GM12878 (cell line): ENCODE measurements at regions not wholly inside any gene's neighbourhood (a gene's known extent, or its start where the extent isn't known, plus 50 kb on each side); places are given as distances from the start of the nearest gene placed in this dataset.

ENCODE experiments used
- BCL11A ChIP-seq: IDR thresholded peaks from 2 replicates; pipeline ENCODE4 v1.6.1; 2011; ENCODE audit warnings: low read depth, low read length
- BHLHE40 ChIP-seq, 2 experiments: fragments of 450-650 bp in 1 of 2; IDR thresholded peaks; 2 replicates each; pipeline ENCODE4 v1.6.1; 2011 to 2017; ENCODE audit warnings: low read depth in 2 of 2, borderline replicate concordance in 1 of 2, improper control_type of control experiment in 1 of 2, low read length in 1 of 2, mild to moderate bottlenecking in 1 of 2
- CBX5 ChIP-seq: sonication (generic); IDR thresholded peaks from 2 replicates; pipeline ENCODE4 v1.6.1; 2016; ENCODE audit warnings: low read depth, moderate library complexity, mild to moderate bottlenecking, inconsistent platforms
- MTA2 ChIP-seq: fragments of 450-650 bp; IDR thresholded peaks from 2 replicates; pipeline ENCODE4 v1.6.1; 2016; ENCODE audit warnings: low read depth, mild to moderate bottlenecking, moderate library complexity
- POLR2A ChIP-seq: IDR thresholded peaks from 2 replicates; pipeline ENCODE4 v1.6.1; 2011; ENCODE audit warnings: low read depth, mild to moderate bottlenecking, low read length
- ZBED1 ChIP-seq: IDR thresholded peaks from 2 replicates; pipeline ENCODE4 v1.6.1; 2016; ENCODE audit warnings: borderline replicate concordance
- TF ChIP-seq, protein P1 (sequence below): IDR thresholded peaks from 2 replicates; pipeline ENCODE4 v1.6.1; 2012; ENCODE audit warnings: low read length, inconsistent platforms
- TF ChIP-seq, protein P2 (sequence below), 3 experiments: IDR thresholded peaks in 2 of 3; conservative IDR thresholded peaks in 1 of 3; 2 replicates each; pipeline ENCODE4 v1.5.1; 2011; ENCODE audit warnings: low read depth in 3 of 3, low read length in 3 of 3, mild to moderate bottlenecking in 3 of 3, control low read depth in 2 of 3, moderate library complexity in 2 of 3, inconsistent platforms in 1 of 3, mixed read lengths in 1 of 3; ENCODE audit not compliant: control insufficient read depth in 2 of 3, insufficient read depth in 1 of 3; ENCODE audit errors: extremely low read depth in 1 of 3

DNA sequence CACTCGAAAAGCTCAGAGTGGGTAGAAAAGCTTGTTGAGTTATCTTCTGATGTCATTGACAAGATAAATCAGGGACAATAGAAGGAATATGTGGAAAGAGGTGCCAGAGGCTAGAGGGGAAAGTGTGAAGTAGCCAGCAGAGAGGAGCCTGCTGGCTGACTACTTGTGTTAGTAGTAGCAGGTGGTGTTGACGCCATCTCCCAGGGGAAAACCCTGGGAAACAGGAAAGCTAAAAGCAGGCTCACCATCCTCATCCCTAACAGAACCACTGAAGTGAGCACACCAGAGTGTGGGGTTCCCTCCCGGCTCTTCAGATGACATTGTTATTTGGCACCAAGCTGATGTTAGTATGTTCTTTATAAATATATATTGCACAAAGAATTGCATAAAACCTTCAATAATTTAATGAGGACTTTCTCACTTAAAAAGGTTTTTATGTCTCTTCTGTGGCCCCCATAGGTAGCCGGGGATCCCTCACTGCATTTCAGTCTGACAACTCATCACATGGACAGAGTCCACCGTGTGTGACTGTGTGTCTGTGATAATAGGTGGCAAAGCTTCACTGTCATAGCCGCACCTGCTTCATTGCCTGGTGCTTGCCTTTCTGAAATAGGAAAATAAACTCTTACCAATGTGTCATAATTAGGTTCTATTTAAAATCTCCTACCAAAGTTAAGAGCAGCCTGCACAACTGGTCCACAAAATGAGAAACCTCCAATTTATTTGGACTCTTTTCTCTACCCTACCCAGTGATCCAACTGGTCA, 63.2 kb upstream of the TOP3B start:
- no peak for TF ChIP-seq BCL11A
- TF ChIP-seq ZBED1, result no peak
- no peak for TF ChIP-seq BHLHE40 (IDR thresholded peaks at IDR 0.05; ENCODE audit: borderline replicate concordance in 1 of 2, low read depth in 2 of 2, low read length in 1 of 2)
- TF ChIP-seq, protein P1, sequence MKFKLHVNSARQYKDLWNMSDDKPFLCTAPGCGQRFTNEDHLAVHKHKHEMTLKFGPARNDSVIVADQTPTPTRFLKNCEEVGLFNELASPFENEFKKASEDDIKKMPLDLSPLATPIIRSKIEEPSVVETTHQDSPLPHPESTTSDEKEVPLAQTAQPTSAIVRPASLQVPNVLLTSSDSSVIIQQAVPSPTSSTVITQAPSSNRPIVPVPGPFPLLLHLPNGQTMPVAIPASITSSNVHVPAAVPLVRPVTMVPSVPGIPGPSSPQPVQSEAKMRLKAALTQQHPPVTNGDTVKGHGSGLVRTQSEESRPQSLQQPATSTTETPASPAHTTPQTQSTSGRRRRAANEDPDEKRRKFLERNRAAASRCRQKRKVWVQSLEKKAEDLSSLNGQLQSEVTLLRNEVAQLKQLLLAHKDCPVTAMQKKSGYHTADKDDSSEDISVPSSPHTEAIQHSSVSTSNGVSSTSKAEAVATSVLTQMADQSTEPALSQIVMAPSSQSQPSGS, result no peak
- no peak for TF ChIP-seq POLR2A
- TF ChIP-seq, protein P2, sequence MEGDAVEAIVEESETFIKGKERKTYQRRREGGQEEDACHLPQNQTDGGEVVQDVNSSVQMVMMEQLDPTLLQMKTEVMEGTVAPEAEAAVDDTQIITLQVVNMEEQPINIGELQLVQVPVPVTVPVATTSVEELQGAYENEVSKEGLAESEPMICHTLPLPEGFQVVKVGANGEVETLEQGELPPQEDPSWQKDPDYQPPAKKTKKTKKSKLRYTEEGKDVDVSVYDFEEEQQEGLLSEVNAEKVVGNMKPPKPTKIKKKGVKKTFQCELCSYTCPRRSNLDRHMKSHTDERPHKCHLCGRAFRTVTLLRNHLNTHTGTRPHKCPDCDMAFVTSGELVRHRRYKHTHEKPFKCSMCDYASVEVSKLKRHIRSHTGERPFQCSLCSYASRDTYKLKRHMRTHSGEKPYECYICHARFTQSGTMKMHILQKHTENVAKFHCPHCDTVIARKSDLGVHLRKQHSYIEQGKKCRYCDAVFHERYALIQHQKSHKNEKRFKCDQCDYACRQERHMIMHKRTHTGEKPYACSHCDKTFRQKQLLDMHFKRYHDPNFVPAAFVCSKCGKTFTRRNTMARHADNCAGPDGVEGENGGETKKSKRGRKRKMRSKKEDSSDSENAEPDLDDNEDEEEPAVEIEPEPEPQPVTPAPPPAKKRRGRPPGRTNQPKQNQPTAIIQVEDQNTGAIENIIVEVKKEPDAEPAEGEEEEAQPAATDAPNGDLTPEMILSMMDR (IDR thresholded peaks at IDR 0.05 in 2 of 3, conservative IDR thresholded peaks at IDR 0.05 in 1 of 3; ENCODE audit: control insufficient read depth in 2 of 3, extremely low read depth in 1 of 3, insufficient read depth in 1 of 3, low read depth in 3 of 3, low read length in 3 of 3), result no peak
- no peak for TF ChIP-seq CBX5
- no peak for TF ChIP-seq MTA2
